SK-N-SH treated with all-trans-retinoic acid at 6 μM for 48 hours (cell line): ENCODE measurements at regions not wholly inside any gene's neighbourhood (a gene's known extent, or its start where the extent isn't known, plus 50 kb on each side); places are given as distances from the start of the nearest gene placed in this dataset.

Experiments used
- ATAC-seq: fragments of 200-7000 bp; cut with Tn5 transposase; 3 replicates; pipeline ENCODE4 v1.9.1; 2020; ENCODE audit warnings: mild to moderate bottlenecking, moderate library complexity
- ARNTL ChIP-seq: fragments of 450-650 bp; formaldehyde crosslinking; IDR thresholded peaks from 2 replicates; pipeline ENCODE4 v1.5.0; 2020; ENCODE audit warnings: low read depth, mild to moderate bottlenecking, moderate library complexity, borderline replicate concordance
- BACH2 ChIP-seq: fragments of 250-450 bp; sonication (Bioruptor Pico); IDR thresholded peaks from 2 replicates; pipeline ENCODE4 v1.9.0; 2021; ENCODE audit warnings: mild to moderate bottlenecking, borderline replicate concordance
- CREB5 ChIP-seq: fragments of 250-450 bp; sonication (Bioruptor Pico); IDR thresholded peaks from 2 replicates; pipeline ENCODE4 v1.5.1; 2020; ENCODE audit warnings: low read depth, mild to moderate bottlenecking, moderate library complexity
- CSDC2 ChIP-seq: fragments of 250-450 bp; sonication (Bioruptor Pico); IDR thresholded peaks from 2 replicates; pipeline ENCODE4 v1.5.0; 2020; ENCODE audit warnings: mild to moderate bottlenecking, moderate library complexity
- CSRNP3 ChIP-seq: fragments of 250-450 bp; sonication (Bioruptor Pico); IDR thresholded peaks from 2 replicates; pipeline ENCODE4 v1.5.1; 2021; ENCODE audit warnings: mild to moderate bottlenecking, moderate library complexity
- GLIS3 ChIP-seq: fragments of 250-450 bp; sonication (Bioruptor Pico); IDR thresholded peaks from 2 replicates; pipeline ENCODE4 v1.5.0; 2020; ENCODE audit warnings: mild to moderate bottlenecking, moderate library complexity
- ISL1 ChIP-seq: fragments of 250-450 bp; sonication (Bioruptor Pico); IDR thresholded peaks from 2 replicates; pipeline ENCODE4 v2.1.2; 2022; ENCODE audit warnings: mild to moderate bottlenecking, moderate library complexity
- OSR1 ChIP-seq: fragments of 250-450 bp; sonication (Bioruptor Pico); IDR thresholded peaks from 2 replicates; pipeline ENCODE4 v1.8.0; 2022; ENCODE audit warnings: moderate library complexity, mild to moderate bottlenecking, inconsistent platforms
- PATZ1 ChIP-seq: fragments of 250-450 bp; sonication (Bioruptor Pico); IDR thresholded peaks from 2 replicates; pipeline ENCODE4 v1.8.0; 2020; ENCODE audit warnings: mild to moderate bottlenecking, moderate library complexity, borderline replicate concordance
- POU6F1 ChIP-seq: fragments of 250-450 bp; sonication (Bioruptor Pico); IDR thresholded peaks from 2 replicates; pipeline ENCODE4 v1.8.0; 2021; ENCODE audit warnings: low read depth, mild to moderate bottlenecking, moderate library complexity, borderline replicate concordance
- RARB ChIP-seq: fragments of 250-450 bp; sonication (Bioruptor Pico); IDR thresholded peaks from 2 replicates; pipeline ENCODE4 v1.8.0; 2021; ENCODE audit warnings: mild to moderate bottlenecking, moderate library complexity
- SNAI2 ChIP-seq: fragments of 250-450 bp; sonication (Bioruptor Pico); IDR thresholded peaks from 2 replicates; pipeline ENCODE4 v1.5.0; 2020; ENCODE audit warnings: mild to moderate bottlenecking, moderate library complexity
- TCF4 ChIP-seq: fragments of 250-450 bp; sonication (Bioruptor Pico); IDR thresholded peaks from 2 replicates; pipeline ENCODE4 v1.8.0; 2021; ENCODE audit warnings: mild to moderate bottlenecking, moderate library complexity, borderline replicate concordance
- TOX ChIP-seq: fragments of 250-450 bp; sonication (Bioruptor Pico); IDR thresholded peaks from 2 replicates; pipeline ENCODE4 v1.8.0; 2021; ENCODE audit warnings: mild to moderate bottlenecking, moderate library complexity, borderline replicate concordance
- TSHZ2 ChIP-seq: fragments of 250-450 bp; sonication (Bioruptor Pico); IDR thresholded peaks from 2 replicates; pipeline ENCODE4 v1.5.0; 2020; ENCODE audit warnings: mild to moderate bottlenecking, moderate library complexity
- ZC3H10 ChIP-seq: fragments of 250-450 bp; sonication (Bioruptor Pico); IDR thresholded peaks from 2 replicates; pipeline ENCODE4 v1.5.1; 2021; ENCODE audit warnings: mild to moderate bottlenecking, moderate library complexity
- ZNF565 ChIP-seq: fragments of 450-650 bp; formaldehyde crosslinking; conservative IDR thresholded peaks from 2 replicates; pipeline ENCODE4 v1.5.0; 2020; ENCODE audit warnings: low read depth, mild to moderate bottlenecking, moderate library complexity
- ZNF8 ChIP-seq: fragments of 450-650 bp; formaldehyde crosslinking; IDR thresholded peaks from 2 replicates; pipeline ENCODE4 v1.5.0; 2020; ENCODE audit warnings: mild to moderate bottlenecking, moderate library complexity

- TF ChIP-seq CREB5: no peak
- TF ChIP-seq GLIS3 (CRISPR knock-in tag): no peak
- TF ChIP-seq TOX (CRISPR knock-in tag): no peak
Observed at GRCh38 chr14:34129927-34130552, 179.2 kb upstream of the EGLN3 start (continued).

GRCh38 chr14:34128665-34129064 lies 177.8 kb upstream of the EGLN3 start:
- ATAC-seq: no peak
- TF ChIP-seq CSRNP3 (CRISPR knock-in tag) (no peak), ISL1 (no peak), BACH2 (CRISPR knock-in tag) (no peak), ARNTL (CRISPR knock-in tag) (no peak), SNAI2 (CRISPR knock-in tag) (no peak), CREB5 (no peak), ZNF565 (CRISPR knock-in tag) (no peak), PATZ1 (CRISPR knock-in tag) (no peak), TOX (CRISPR knock-in tag) (no peak), ZNF8 (CRISPR knock-in tag) (no peak), RARB (CRISPR knock-in tag) (no peak), CSDC2 (CRISPR knock-in tag) (no peak), GLIS3 (CRISPR knock-in tag) (no peak), TSHZ2 (CRISPR knock-in tag) (no peak), ZC3H10 (CRISPR knock-in tag) (no peak), TCF4 (CRISPR knock-in tag) (no peak), POU6F1 (no peak)

DNA sequence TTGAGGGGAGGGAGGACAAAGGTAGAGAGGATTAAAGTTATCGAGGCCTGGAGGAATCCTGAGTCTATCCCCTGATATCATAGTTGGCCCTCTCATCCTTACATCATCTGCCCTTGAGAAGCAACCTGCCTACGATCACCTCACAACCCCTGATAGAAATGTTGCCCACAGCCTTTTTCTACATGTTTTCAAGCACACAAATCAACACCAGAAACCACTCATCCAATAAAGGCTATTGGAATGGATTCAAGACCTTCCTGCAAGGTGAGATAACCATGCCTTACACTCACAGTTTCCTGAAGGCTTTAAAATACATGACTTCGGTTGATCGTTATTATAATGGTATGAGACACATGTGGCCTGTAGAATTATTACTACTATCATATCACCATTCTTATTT lies 175.7 kb upstream of the EGLN3 start:
- no peak for ATAC-seq
- TF ChIP-seq TOX (CRISPR knock-in tag): no peak
- TF ChIP-seq OSR1 (CRISPR knock-in tag): no peak
- no peak for TF ChIP-seq ZC3H10 (CRISPR knock-in tag)
- no peak for TF ChIP-seq TSHZ2 (CRISPR knock-in tag)
- no peak for TF ChIP-seq GLIS3 (CRISPR knock-in tag)
- no peak for TF ChIP-seq PATZ1 (CRISPR knock-in tag)
- TF ChIP-seq ZNF565 (CRISPR knock-in tag): no peak
- TF ChIP-seq ARNTL (CRISPR knock-in tag): no peak
- no peak for TF ChIP-seq POU6F1
- no peak for TF ChIP-seq CSDC2 (CRISPR knock-in tag)
- TF ChIP-seq TCF4 (CRISPR knock-in tag): no peak
